ENCODE measurements at regions not wholly inside any gene's neighbourhood (a gene's known extent, or its start where the extent isn't known, plus 50 kb on each side); places are given as distances from the start of the nearest gene placed in this dataset.

DNA sequence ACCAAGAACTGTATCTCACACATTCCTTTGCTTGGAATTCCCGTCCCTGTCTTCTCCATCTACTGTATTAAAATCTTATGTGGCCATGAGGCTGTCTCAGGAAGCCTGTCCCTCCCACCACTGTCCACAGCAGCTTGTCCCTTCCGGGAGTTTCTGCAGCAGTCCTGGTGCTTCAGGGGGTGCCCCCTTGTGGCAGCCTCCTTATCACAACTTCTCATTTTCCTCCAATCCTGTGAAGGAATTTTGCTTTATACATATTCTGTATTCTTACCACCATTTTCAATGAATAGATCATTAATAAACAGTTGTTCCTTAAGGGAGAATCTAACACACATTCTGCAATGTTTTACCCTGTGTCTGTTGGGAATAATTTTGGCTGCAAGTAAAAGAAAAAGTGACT lies 220.4 kb upstream of the RAG2 start:
- POLR2A ChIA-PET = no interaction called here
- H3K4me3 Mint-ChIP-seq = no peak overlapping the region
- no peaks in the 10 kb centered on the region for H3K36me3 Mint-ChIP-seq
- no peak for ATAC-seq (ENCODE audit: low read depth)
- no peak for DNase-seq
- H3K9me3 Mint-ChIP-seq = no peaks in the 10 kb centered on the region
- H3K27ac Mint-ChIP-seq = no peak overlapping the region
- H3K4me1 Mint-ChIP-seq = no peaks in the 10 kb centered on the region
- H3K27me3 Mint-ChIP-seq = no peaks in the 10 kb centered on the region

DNA sequence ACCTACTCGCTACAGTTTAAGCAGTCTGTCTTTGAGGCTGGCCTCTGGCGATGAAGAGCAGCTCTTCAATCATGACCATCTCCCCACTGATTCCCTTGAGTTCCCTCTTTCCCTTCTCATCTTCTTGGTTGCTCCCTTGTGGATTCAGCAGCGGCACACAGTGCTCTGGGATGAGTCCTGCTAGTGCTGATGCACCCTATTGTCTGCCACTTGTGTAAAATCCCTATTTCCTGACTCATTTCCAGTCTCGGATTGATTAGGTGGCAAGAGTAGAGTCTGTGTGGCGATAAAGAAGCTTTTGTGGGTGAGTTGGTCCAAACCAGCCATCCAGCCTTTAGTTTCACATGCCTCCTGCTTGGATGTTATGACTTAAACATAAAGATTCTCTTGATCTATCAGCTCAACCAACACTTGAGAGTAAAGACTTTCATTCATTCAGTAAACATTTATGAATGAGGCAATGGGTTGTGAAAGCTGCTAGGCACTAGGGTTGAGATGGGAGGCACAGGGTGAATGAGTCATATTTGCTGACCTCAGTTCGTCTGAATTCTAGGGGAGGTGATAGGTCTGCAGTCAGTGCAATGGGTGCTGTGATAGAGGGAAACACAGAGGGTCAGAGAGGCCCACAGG lies 219.4 kb upstream of the RAG2 start:
- no peak for DNase-seq
- no peaks in the 10 kb centered on the region for H3K36me3 Mint-ChIP-seq
- no peak overlapping the region for H3K4me3 Mint-ChIP-seq
- no peaks in the 10 kb centered on the region for H3K4me1 Mint-ChIP-seq
- H3K27ac Mint-ChIP-seq = no peak overlapping the region
- H3K9me3 Mint-ChIP-seq = no peaks in the 10 kb centered on the region
- POLR2A ChIA-PET = no interaction called here
- no peak for ATAC-seq (ENCODE audit: low read depth)
- no peaks in the 10 kb centered on the region for H3K27me3 Mint-ChIP-seq

DNA sequence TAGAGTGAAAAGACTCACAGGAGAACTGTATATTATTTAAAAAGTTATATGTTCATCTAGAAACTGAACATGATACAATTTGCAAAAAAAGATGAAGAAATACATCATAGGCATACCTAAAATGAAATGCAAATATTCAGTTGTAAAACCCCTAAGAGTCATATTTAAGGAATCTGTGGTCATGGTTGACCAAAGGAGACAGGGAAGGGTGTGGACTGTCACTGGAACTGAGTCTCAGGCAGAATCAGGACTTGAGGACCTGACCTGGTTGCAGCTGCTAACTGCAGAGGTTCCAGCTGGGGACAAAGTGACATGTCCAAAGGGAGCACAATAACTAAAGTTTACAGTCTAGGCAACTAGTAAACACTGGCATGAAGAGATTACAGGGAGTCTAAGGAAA lies 211.3 kb upstream of the RAG2 start:
- POLR2A ChIA-PET = no interaction called here
- Mint-ChIP-seq H3K27me3 (no peaks in the 10 kb centered on the region), H3K36me3 (no peaks in the 10 kb centered on the region), H3K27ac (no peak overlapping the region), H3K9me3 (no peaks in the 10 kb centered on the region), H3K4me1 (no peaks in the 10 kb centered on the region), H3K4me3 (no peak overlapping the region)
- DNase-seq = no peak
- no peak for ATAC-seq (ENCODE audit: low read depth)

DNA sequence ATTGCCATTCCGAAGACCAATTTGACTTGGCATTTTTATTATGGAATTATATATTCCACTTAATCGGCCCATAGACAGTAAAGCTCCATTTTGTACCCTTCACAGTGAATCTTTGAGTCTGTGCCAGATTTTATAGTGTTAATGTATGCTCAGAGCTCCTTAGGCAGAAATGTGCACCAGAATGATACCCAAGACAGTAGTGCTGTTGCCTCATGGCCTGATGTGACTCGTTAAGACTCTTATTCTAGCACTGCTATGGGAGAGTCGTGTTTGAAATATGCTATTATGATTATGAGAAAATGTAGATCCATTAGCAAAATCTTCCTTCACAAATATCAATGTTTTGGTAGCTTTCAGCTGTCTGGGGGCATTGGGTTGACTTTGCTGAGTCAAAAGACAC lies 209.8 kb upstream of the RAG2 start:
- no peaks in the 10 kb centered on the region for H3K27me3 Mint-ChIP-seq

DNA sequence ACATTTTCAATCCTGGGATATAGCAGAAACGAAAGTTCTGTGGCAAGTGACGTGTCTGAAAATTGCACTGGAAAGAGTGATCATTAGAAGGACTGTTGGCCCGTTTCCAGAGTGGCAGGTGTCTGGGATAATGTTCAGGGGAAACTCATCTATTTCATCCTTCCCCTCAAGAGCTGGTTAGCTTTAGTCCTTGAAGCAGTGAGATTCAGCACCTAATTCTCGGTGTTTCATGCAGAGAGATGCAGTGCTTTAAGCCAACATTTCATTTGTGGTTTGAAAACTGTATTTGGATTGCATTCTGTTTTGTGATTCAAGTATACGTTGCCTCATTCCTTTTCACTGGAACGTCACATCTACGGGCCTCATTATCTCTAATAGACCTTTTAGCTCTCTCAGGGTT lies 205.0 kb upstream of the RAG2 start:
- no peak overlapping the region for H3K27ac Mint-ChIP-seq
- H3K4me3 Mint-ChIP-seq = no peak overlapping the region
- DNase-seq (no peak), ATAC-seq (ENCODE audit: low read depth) (no peak)
- POLR2A ChIA-PET = no interaction called here
- no peaks in the 10 kb centered on the region for H3K9me3 Mint-ChIP-seq
- no peaks in the 10 kb centered on the region for H3K36me3 Mint-ChIP-seq
- no peaks in the 10 kb centered on the region for H3K27me3 Mint-ChIP-seq
- no peaks in the 10 kb centered on the region for H3K4me1 Mint-ChIP-seq

More for the DNA sequence above, 209.8 kb upstream of the RAG2 start:
- POLR2A ChIA-PET = no interaction called here
- ATAC-seq (ENCODE audit: low read depth) (no peak), DNase-seq (no peak)
- Mint-ChIP-seq H3K27ac (no peak overlapping the region), H3K9me3 (no peaks in the 10 kb centered on the region), H3K36me3 (no peaks in the 10 kb centered on the region), H3K4me1 (no peaks in the 10 kb centered on the region), H3K4me3 (no peak overlapping the region)

DNA sequence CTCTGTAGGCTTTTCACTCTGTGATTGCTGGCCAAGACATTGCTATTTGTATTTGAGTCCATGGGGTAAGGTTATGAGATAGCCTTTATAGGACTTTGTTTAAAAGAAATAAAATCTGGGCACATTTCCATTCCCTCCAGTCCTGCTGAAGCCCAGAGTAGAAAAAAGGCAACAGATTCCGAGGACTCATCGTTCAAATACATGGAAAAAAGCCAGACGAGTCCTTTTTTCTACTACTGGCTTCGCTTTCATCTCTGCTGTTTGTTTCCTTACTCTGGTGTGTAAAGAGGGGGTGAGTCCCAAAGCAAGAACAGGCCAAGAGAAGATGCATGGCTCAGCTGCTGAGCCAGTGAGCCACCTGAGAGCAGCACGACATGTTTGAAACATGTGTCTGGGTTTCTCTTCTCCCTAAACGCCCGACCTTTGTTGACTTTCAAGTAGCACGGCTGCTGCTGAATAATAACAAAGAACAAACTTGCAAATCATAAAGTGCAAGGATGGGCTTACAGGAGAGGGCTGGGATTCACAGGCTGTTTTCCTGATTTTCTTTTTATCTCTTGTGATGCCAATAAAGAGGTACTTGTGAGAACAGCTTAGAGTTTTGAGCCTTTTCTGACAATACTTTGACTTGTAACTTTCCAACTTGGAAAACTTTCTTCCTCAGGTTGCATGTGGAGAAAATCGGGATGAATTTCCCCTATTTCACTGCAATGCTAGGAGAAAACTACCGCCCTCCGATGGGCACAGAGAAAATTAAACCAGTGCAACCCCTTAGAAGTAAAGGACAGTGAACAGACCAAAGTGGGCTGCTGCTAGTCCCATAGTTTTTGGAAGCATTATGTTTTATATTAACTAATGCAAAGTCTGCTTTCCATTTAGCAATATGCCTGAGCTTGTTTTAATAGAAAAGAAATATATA lies 195.2 kb upstream of the RAG2 start:
- no peaks in the 10 kb centered on the region for H3K4me1 Mint-ChIP-seq
- no peaks in the 10 kb centered on the region for H3K9me3 Mint-ChIP-seq
- no peak overlapping the region for H3K27ac Mint-ChIP-seq
- POLR2A ChIA-PET = no interaction called here
- no peak for ATAC-seq (ENCODE audit: low read depth)
- no peak for DNase-seq
- no peak overlapping the region for H3K4me3 Mint-ChIP-seq
- peaks cover 2% of the 10 kb centered on the region for H3K27me3 Mint-ChIP-seq
- no peaks in the 10 kb centered on the region for H3K36me3 Mint-ChIP-seq

DNA sequence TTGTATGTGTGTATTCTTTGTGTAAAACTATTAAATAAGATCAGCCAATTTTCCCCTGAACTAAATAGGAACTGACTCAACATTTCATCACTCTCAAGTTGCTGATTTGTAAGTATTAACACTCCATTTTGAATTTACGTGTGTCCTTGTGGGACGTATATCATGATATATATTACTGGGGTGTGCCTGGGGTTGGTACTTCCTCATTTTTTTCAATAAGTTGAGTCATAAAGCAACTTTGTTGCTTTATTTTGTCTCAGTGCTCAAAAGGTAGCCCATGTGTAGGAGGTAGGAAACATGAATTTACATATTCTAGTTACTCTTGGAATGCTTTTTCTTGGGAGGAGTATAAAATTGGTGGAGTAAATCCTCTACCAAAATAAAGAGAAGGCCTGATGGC lies 193.9 kb upstream of the RAG2 start:
- Mint-ChIP-seq H3K27me3 (peaks cover 2% of the 10 kb centered on the region), H3K4me3 (no peak overlapping the region), H3K36me3 (no peaks in the 10 kb centered on the region), H3K9me3 (no peaks in the 10 kb centered on the region), H3K27ac (no peak overlapping the region), H3K4me1 (no peaks in the 10 kb centered on the region)
- ATAC-seq (ENCODE audit: low read depth) = no peak
- DNase-seq = no peak
- POLR2A ChIA-PET = no interaction called here

DNA sequence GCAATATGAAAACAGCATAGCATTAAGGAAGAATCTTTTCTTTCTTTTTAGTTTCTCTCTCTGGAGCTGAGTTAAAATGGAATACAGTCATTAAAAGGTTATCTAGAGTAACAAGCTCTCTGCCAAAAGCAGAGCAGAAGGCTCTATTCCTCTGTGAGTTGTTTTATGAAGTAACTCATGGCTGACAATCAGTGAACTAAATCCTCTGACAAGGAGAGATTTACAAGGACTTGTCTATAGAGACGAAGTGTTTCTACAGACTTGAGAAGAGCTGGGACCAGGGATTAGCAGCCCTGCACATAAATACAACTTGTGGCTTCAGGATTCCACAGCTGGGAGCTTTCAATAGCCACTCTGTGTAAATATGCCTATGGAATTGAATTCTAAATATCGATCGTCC lies 192.5 kb upstream of the RAG2 start:
- H3K4me1 Mint-ChIP-seq = no peaks in the 10 kb centered on the region
- H3K27me3 Mint-ChIP-seq = no peaks in the 10 kb centered on the region
- H3K4me3 Mint-ChIP-seq = no peak overlapping the region
- DNase-seq = no peak
- POLR2A ChIA-PET = no interaction called here
- H3K36me3 Mint-ChIP-seq = no peaks in the 10 kb centered on the region
- no peak for ATAC-seq (ENCODE audit: low read depth)
- H3K9me3 Mint-ChIP-seq = no peaks in the 10 kb centered on the region
- no peak overlapping the region for H3K27ac Mint-ChIP-seq

DNA sequence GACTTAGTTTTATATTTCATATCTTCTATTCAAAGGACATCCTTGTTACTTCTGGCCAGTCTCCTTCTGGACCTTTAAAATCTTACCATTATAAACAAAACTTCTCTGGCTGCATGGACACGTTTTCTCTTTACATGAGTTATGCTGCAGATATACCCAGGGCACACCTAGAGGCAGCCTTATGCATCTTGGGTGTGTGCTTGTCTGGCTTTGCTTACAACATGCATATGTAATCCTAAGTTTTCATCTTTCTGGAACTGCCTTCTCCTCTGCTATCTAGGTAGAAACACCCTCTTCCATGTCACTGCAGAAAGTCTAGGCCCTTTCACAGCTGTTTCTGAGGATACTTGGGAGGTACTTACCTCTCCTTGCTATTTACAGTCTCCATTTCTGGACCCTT lies 185.8 kb upstream of the RAG2 start:
- H3K36me3 Mint-ChIP-seq = no peaks in the 10 kb centered on the region
- H3K4me1 Mint-ChIP-seq = no peaks in the 10 kb centered on the region
- ATAC-seq (ENCODE audit: low read depth) (no peak), DNase-seq (no peak)
- H3K27ac Mint-ChIP-seq = no peak overlapping the region
- no peak overlapping the region for H3K4me3 Mint-ChIP-seq
- peaks cover 11% of the 10 kb centered on the region for H3K27me3 Mint-ChIP-seq
- POLR2A ChIA-PET = no interaction called here
- no peaks in the 10 kb centered on the region for H3K9me3 Mint-ChIP-seq

DNA sequence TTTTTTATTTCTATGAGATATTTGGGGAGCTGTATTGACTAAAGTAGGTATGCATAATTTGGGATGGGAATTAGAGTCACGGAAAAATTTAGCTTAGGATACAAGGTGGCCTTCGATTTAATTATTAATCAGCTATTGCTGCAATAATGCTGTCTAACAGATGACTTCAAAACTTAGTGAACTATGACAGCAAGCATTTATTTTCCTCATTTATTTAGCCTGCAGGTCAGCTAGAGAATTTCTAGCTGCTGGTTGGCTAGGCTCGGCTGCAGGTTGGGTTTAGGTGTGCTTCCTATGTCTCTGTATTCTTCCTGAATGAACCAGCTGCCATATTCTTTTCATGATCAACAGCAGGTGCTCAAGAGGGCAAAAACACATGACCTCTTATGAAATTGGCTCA lies 181.8 kb upstream of the RAG2 start:
- H3K36me3 Mint-ChIP-seq = no peaks in the 10 kb centered on the region
- no peak for ATAC-seq (ENCODE audit: low read depth)
- POLR2A ChIA-PET = no interaction called here
- H3K27ac Mint-ChIP-seq = no peak overlapping the region
- peaks cover 11% of the 10 kb centered on the region for H3K27me3 Mint-ChIP-seq
- H3K4me3 Mint-ChIP-seq = no peak overlapping the region
- H3K4me1 Mint-ChIP-seq = no peaks in the 10 kb centered on the region
- H3K9me3 Mint-ChIP-seq = no peaks in the 10 kb centered on the region
- no peak for DNase-seq

DNA sequence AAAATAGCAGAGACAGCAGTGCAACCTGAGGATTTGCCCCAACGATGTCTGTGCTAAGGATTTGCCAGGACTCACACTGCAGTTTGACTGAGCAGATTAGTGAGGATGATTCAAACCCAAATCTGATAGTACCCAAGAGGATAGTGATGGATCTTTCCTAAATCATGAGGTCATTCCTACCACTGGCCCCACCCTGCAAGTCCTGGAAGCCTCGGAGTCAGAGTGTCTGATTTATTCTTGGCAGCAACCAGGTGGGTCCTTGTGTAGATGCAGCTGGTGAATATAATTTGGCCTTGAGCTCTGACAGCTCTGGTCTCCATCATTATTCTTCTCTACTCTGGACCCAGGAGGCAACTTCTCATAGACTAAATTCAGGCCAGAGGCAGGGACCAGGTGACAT lies 179.3 kb upstream of the RAG2 start:
- ATAC-seq (ENCODE audit: low read depth) (no peak), DNase-seq (no peak)
- POLR2A ChIA-PET = no interaction called here
- Mint-ChIP-seq H3K4me3 (no peak overlapping the region), H3K4me1 (no peaks in the 10 kb centered on the region), H3K36me3 (no peaks in the 10 kb centered on the region), H3K9me3 (no peaks in the 10 kb centered on the region), H3K27me3 (peaks cover 9% of the 10 kb centered on the region), H3K27ac (no peak overlapping the region)

DNA sequence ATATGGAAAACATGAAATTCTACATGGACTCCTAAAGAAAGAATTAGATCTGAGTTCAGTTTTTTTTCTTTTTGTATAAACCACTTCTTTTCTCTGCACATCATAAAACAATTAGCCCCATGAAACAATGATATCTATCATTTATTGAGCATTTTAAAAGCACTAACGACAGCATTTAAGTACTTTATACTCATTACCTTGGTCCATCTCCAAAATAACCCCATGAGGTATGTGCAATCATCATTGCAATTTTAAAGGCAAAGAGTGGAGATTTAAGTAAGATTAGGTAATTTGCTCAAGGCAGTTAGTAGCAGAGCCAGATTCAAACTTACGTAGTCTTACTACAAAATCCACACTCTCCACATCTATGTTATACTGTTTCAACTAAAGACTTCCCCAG lies 177.7 kb upstream of the RAG2 start:
- POLR2A ChIA-PET = no interaction called here
- no peaks in the 10 kb centered on the region for H3K4me1 Mint-ChIP-seq
- DNase-seq = no peak
- ATAC-seq (ENCODE audit: low read depth) = no peak
- H3K36me3 Mint-ChIP-seq = no peaks in the 10 kb centered on the region
- no peaks in the 10 kb centered on the region for H3K9me3 Mint-ChIP-seq
- H3K4me3 Mint-ChIP-seq = no peak overlapping the region
- H3K27me3 Mint-ChIP-seq = peaks cover 3% of the 10 kb centered on the region
- H3K27ac Mint-ChIP-seq = no peak overlapping the region

DNA sequence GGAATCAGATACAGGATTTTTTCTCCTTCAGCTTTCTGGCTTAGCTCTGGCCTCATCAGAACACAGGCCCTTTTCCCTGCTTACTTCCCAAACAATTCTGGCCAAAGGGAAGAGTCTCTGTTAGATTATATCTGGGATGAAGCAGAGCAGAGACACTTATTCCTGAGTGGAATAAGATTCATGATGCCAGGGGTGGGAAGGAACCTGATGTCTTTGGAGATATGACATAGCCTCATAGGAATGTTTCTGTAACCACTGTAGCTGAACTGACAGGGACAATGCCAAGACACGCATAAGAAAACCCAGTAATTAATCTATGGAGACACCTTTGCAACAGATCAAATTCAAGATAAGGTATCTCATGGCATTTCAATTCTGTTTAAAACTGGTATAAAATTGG lies 177.1 kb upstream of the RAG2 start:
- Mint-ChIP-seq H3K9me3 (no peaks in the 10 kb centered on the region), H3K4me3 (no peak overlapping the region), H3K27me3 (peaks cover 3% of the 10 kb centered on the region), H3K36me3 (no peaks in the 10 kb centered on the region), H3K27ac (no peak overlapping the region), H3K4me1 (no peaks in the 10 kb centered on the region)
- no peak for ATAC-seq (ENCODE audit: low read depth)
- no peak for DNase-seq
- POLR2A ChIA-PET = no interaction called here

DNA sequence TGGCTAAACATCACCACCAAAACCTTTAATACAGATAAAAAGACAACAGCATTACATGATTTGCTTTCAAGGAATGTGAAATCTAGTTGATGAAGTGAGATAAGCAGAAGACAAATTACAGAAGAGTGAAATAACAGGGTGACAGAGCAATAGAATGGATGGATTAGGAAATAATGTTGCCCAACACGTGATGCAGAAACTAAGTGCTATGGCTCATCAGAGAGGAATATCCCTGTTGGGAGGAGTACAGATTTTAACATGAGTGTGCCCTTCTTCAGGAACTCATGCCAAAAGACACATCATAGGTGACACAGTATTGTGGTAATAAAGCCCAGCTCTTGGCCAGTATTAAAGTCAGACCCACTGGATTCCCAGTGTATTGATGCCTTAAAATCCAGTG lies 176.6 kb upstream of the RAG2 start:
- no peak overlapping the region for H3K4me3 Mint-ChIP-seq
- POLR2A ChIA-PET = no interaction called here
- DNase-seq (no peak), ATAC-seq (ENCODE audit: low read depth) (no peak)
- H3K36me3 Mint-ChIP-seq = no peaks in the 10 kb centered on the region
- H3K27me3 Mint-ChIP-seq = peaks cover 2% of the 10 kb centered on the region
- no peaks in the 10 kb centered on the region for H3K9me3 Mint-ChIP-seq
- no peaks in the 10 kb centered on the region for H3K4me1 Mint-ChIP-seq
- H3K27ac Mint-ChIP-seq = no peak overlapping the region

Measured in activated naive CD8-positive, alpha-beta T cell treated with anti-CD3 and anti-CD28 coated beads, Interleukin-2, amount 10 ng/mL, durations not matched to agents 7 days and 5 days (primary cell).